ENCODE measurements at regions not wholly inside any gene's neighbourhood (a gene's known extent, or its start where the extent isn't known, plus 50 kb on each side); places are given as distances from the start of the nearest gene placed in this dataset.

GRCh38 chr10:124259139-124259825, 159.4 kb downstream of the OAT start:
- TF ChIP-seq CTCF (IDR thresholded peaks at IDR 0.05) = no peak
- TF ChIP-seq EP300 (IDR thresholded peaks at IDR 0.05) = no peak
- no peak for TF ChIP-seq POLR2A (IDR thresholded peaks at IDR 0.05)
- TF ChIP-seq POLR2AphosphoS5 (IDR thresholded peaks at IDR 0.05) = no peak

All from gastroesophageal sphincter (tissue), 3 donors.